HG02763 (cell line): ENCODE measurements at regions not wholly inside any gene's neighbourhood (a gene's known extent, or its start where the extent isn't known, plus 50 kb on each side); places are given as distances from the start of the nearest gene placed in this dataset.
"Not testable (repeated sequence)": the region's sequence is repeated elsewhere in the genome, so short reads cannot be mapped to it uniquely, and the experiment has no call there.

Source experiments
- ATAC-seq: cut with Tn5 transposase; IDR thresholded peaks from one replicate; pipeline ENCODE4 v1.9.1; 2021; ENCODE audit warnings: mild to moderate bottlenecking, moderate library complexity; ENCODE audit not compliant: unreplicated experiment

GRCh38 chr10:25851548-25851947, 82.5 kb upstream of the MYO3A start:
- ATAC-seq, result no peak

DNA sequence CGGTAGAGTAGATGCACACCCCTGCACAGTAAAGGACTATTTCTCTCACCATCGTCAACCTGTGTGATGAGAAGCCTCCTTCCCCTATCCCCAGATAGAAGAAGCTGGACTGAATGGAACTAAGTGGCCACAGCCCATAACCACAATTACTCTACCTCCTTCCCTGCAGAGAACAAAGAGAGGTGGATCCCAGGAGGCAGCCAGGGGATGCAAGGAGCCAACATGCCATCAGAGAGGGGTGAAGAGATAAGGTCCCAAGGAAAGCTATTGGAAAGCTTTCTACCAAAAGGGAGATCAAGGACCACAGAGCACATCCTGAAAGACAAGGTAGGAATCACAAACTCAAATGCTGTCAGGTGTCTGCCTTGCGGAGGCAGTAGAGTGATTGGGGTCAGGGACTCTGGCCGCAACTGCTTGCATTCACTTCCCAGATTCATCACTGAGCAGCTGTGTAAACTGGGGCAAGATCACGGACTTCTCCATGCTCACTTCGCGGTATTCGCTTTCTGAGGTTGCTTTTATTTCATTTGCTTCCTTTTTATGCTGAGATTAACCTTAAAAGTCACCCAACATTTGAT, 81.6 kb upstream of the MYO3A start:
- ATAC-seq, result no peak

GRCh38 chr10:25858076-25858475, 76.0 kb upstream of the MYO3A start:
- no peak for ATAC-seq

DNA sequence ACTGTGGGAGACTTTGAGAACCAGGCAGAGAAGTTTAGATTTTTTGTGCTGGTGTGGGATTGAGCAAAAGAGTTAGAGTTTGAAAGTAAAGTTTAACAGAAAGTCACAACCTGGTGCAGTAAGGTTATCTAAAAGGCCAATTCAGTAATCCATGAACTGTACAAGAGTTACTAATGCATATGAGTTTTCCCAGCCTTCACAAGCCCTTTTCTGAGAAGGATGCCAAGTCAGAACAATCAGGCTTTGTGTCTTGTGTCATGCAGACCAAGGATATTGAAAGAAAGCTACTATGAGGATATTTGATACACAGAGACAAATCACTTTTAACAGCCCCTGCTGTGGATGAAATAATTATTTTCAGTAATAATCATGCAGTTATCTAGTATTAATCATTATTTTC, 68.8 kb upstream of the MYO3A start:
- no peak for ATAC-seq

DNA sequence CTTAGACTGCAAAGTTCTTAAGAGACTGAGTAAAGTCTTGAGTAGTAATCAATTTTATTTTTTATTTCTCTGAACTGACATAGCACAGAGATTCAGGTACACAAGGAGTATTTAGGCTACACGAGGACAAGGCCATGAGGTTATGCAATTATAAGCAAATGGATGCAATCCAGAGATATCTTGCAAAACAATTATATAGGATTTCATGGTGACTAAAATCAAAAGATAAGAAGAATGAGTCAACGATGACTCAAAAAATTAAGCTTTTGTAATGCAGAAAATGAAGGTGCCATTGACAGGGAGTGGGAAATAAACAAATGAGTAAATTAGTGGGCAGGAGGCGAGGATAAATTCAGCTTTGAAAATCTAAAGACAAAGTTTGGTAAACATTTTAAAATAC, 66.7 kb upstream of the MYO3A start:
- ATAC-seq, result no peak

DNA sequence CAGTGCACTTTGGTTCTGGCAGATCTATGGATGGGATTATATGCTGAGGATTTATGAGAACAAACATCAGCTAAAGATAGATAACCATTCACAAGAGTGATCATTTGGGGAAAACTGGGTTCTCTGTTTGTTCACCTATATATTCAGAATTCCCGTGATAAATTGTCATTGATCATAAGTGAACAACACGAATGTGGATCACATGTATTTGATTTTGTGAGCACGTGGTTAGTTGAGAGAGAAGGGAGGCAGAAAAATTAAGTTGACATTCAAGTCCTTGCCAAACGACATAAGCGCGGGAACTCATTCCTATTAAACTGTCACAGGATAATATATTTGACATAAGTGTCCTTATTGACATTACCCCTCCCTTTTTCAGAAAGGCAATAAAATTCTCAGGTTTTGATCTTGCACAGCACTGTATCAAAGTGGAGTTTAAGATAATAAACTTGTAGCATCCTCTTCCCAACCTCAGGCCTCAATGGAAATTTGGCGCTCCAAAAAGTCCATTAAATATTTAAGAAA, 64.9 kb upstream of the MYO3A start:
- no peak for ATAC-seq

- ATAC-seq, result no peak
Measured at GRCh38 chr10:25869609-25870008, 64.4 kb upstream of the MYO3A start.

- ATAC-seq, result not testable (repeated sequence)
Measured at GRCh38 chr10:25874402-25874801, 59.6 kb upstream of the MYO3A start.

GRCh38 chr10:25875556-25876165, 58.4 kb upstream of the MYO3A start:
- ATAC-seq, result peak; percentile 92

DNA sequence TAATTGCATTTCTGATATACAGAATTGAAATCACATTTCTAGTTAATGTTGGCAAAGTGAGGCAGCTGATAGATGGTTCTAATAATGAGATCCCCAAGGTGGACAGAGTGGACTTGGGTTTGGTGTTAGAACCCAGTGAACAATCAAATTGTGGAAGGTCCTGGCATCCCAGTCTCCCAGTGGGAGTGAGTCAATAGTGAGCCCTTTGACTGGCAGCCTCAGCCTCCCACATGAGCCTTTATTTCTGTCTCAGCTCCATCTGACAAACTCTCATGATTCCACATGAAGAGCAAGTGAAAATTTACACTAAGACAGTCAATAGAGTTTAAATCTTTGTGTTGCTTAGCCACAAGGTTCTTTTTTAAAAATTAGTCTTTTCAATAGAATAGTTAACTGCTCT, 56.7 kb upstream of the MYO3A start:
- no peak for ATAC-seq
